NCI-H446 (cell line): ENCODE measurements at regions not wholly inside any gene's neighbourhood (a gene's known extent, or its start where the extent isn't known, plus 50 kb on each side); places are given as distances from the start of the nearest gene placed in this dataset.

Experiments
- DNase-seq, 2 experiments: peaks; one replicate each; lab custom pipeline; 2025; lab: John Stamatoyannopoulos, UW

GRCh38 chr4:181991369-181992108, 251.7 kb upstream of the TENM3 start:
- DNase-seq: no peak

GRCh38 chr4:181998398-181999295, 244.6 kb upstream of the TENM3 start:
- DNase-seq: no peak

GRCh38 chr4:182000077-182000476, 243.1 kb upstream of the TENM3 start:
- DNase-seq: no peak

- DNase-seq: no peak
Measured at GRCh38 chr4:182010876-182011275, 232.3 kb upstream of the TENM3 start.

GRCh38 chr4:182014164-182014563, 229.0 kb upstream of the TENM3 start:
- DNase-seq: no peak

DNA sequence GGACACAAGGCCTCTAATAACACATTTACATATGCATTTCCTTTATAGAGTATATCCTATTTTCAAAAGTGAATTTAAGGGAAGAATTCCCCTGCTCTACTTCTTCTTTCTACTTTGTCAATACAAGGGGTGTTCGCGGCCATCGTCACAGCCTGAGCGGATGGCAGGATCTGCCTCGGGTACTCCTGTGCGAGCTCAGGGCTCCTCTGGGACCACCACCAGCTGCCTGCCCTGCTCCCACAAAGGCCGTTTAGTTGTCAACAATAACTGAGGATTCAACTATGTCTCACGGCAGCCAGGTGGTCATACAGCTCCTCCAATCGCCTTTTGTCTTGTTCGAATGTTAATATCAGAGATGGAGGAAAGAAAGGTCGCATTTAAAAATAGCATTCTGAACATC, 228.2 kb upstream of the TENM3 start:
- no peak for DNase-seq

GRCh38 chr4:182015893-182016292, 227.3 kb upstream of the TENM3 start:
- no peak for DNase-seq

DNA sequence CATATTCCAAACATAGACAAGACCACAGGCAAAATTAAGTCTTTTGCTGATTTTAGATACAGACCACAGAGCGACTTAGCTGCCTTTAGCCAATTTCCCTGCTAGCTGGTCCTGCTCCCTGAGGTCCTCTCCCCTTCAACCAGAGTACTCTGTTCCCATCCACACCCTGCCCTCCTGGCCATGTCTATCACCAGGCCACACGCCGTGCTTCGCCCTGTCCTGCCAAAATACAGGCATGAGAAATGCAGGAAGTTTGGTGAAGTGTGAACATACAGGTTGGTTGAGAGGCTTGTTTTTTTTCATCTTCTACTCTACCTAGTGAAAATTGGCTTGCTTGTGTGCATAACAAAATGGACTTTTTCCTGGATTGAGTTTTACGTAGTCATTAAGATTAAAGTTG, 226.2 kb upstream of the TENM3 start:
- no peak for DNase-seq

- DNase-seq: no peak
Measured at GRCh38 chr4:182018691-182019090, 224.5 kb upstream of the TENM3 start.

DNA sequence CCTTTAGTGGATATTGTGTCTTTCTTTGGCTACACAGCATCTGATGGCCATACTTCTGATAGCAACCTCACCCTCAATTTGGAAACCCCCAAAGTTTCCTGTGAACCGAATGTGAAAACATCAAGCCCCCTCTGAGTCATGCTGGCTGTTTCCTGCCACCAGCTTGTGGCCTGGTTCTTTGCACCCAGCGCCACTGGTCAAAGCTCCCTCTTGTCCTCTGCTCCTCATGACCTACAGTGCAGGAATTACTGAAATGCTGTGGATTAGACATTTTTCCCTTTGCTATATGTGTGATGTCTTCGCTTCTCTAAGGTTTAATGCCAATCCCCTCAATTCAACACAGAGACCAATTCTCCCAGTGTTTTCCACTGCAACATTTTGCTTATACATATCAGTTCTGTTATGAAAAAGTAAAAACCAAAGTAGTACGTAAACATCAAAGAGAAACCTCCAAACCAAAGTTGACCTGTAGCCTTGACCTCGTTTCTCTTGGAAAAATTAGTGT, 224.0 kb upstream of the TENM3 start:
- no peak for DNase-seq

- DNase-seq: no peak
Measured at GRCh38 chr4:182022909-182023308, 220.3 kb upstream of the TENM3 start.

- DNase-seq: no peak
Measured at GRCh38 chr4:182023469-182023868, 219.7 kb upstream of the TENM3 start.

GRCh38 chr4:182042945-182043344, 200.3 kb upstream of the TENM3 start:
- DNase-seq: no peak

GRCh38 chr4:182048871-182049270, 194.3 kb upstream of the TENM3 start:
- DNase-seq: no peak

GRCh38 chr4:182056866-182057265, 186.3 kb upstream of the TENM3 start:
- no peak for DNase-seq

- no peak for DNase-seq
Measured at GRCh38 chr4:182062458-182062857, 180.7 kb upstream of the TENM3 start.

DNA sequence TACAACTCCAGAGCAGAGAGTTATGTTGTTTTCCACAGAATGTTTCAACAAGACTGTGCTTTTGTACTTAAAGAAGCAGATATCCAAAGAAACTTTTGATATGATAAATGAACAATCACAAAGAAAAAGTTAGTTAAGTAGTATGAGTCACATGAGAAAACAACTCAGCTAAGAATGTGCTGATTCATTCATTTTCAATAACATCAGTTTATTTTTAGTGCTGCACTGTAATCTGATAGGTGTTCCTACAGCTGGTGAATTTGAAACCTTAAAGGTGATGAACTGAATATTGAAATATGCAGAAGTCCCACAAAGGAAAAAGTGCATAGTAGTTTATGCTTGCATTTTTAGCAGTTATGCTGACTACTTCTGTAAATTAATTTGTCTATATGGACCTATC, 180.3 kb upstream of the TENM3 start:
- no peak for DNase-seq

DNA sequence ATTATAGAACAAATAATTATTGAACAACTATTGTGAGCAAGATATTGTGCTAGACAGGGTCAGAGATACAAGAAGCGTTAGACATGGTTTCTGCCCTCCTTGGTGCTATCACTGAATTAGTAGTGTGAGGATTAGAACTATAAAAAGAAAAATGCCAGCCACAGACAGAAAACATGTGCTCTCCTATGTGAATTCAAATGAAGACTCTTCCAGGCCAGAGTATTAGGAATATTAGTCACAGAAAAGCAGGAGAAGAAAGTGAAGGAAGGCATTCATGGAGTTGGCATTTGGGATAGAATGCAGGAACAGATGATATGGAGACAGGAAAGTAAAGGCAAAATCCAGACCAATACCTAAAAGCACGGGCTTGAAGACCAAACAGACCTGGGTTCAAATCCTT, 179.6 kb upstream of the TENM3 start:
- no peak for DNase-seq

DNA sequence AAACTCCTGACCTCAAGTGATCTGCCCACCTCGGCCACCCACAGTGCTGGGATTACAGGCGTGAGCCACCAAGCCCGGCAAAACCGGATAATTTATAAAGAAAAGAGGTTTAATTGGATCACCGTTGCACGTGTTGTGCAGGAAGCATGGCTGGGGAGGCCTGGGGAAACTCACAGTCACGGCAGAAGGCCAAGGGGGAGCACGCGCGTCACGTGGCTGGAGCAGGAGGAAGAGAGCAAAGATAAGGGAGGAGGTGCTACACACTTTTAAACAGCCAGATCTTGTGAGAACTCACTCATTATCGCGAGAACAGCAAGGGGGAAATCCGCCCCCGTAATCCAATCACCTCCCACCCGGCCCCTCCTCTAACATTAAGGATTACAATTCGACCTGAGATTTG, 177.9 kb upstream of the TENM3 start:
- no peak for DNase-seq

DNA sequence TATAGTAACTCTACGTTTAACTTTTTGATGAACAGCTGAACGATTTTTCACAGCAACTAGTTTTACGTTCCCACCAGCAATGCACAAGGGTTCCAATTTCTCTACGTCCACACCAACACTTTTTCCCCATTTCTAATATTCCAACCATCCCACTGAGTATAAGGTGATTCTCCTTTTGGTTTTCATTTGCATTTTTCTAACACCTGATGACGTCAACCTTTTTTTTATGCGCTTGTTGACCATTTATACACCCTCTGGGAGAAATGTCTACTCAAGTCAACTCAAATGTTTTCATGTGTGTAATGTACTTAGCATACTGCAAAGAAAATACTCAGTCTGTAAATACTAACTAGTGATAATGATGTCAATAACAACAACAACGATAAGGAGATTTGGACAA, 177.2 kb upstream of the TENM3 start:
- DNase-seq: no peak

- no peak for DNase-seq
Measured at GRCh38 chr4:182067828-182068227, 175.4 kb upstream of the TENM3 start.

DNA sequence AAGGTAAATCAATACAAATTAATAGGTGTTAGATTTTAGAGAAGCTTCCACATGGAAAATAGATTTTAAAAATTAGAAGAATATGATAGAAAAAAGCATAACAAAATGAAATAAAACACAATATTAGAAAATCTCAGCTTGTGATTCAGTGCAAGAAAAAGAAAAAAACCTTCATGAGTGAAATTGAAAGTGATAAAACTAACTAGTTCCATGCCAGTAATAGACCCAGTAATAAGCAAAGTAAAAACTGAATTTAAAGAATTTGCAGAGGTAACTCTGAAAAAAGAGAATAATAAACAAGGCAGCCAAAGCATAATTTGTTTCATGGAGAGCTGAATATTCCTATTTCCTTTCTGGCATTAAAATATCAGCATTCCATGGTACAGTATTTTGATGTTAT, 174.3 kb upstream of the TENM3 start:
- no peak for DNase-seq

DNA sequence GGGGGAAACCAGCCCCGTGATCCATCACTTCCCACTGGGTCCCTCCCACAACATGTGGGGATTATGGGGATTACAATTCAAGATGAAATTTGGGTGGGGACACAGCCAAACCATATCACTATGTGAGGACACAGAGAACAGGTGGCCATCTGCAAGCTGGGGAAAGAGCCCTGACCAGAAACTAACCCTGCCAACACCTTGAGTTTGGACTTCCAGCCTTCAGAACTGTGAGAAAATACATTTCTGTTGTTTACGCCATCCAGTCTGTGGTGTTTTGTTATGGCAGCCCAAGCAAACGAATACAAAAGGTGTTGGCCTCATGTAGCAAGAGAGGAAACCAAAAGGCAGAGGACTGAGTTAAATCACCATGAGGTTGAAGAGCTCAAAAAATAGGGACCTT, 169.9 kb upstream of the TENM3 start:
- no peak for DNase-seq
